Forelimb muscle (tissue), 1 donor: ENCODE measurements at regions not wholly inside any gene's neighbourhood (a gene's known extent, or its start where the extent isn't known, plus 50 kb on each side); places are given as distances from the start of the nearest gene placed in this dataset.
"Not testable (repeated sequence)": the region's sequence is repeated elsewhere in the genome, so short reads cannot be mapped to it uniquely, and the experiment has no call there.

Experiments used
- DNase-seq: peaks from one replicate; pipeline ENCODE4 v3.0.0-alpha.2; 2013; ENCODE audit warnings: low read depth

- DNase-seq = no peak
Measured at GRCh38 chr3:110323349-110323748, 748.3 kb upstream of the NECTIN3 start.

GRCh38 chr3:110324171-110324705 lies 747.4 kb upstream of the NECTIN3 start:
- DNase-seq = no peak

- no peak for DNase-seq
Measured at GRCh38 chr3:110327870-110328269, 743.7 kb upstream of the NECTIN3 start.

DNA sequence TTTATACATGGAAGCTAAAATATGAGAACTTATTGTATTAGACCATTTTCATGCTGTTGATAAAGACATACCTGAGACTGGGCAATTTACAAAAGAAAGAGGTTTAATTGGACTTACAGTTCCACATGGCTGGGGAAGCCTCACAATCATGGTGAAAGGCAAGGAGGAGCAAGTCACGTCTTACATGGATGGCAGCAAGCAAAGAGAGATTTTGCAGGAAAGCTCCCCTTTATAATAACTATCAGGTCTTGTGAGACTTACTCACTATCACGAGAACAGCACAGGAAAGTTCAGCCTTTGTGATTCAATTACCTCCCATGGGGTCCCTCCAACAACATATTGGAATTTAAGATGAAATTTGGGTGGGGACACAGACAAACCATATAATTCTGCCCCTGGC lies 740.1 kb upstream of the NECTIN3 start:
- not testable (repeated sequence) for DNase-seq

- DNase-seq = no peak
Measured at GRCh38 chr3:110332629-110333028, 739.0 kb upstream of the NECTIN3 start.

DNA sequence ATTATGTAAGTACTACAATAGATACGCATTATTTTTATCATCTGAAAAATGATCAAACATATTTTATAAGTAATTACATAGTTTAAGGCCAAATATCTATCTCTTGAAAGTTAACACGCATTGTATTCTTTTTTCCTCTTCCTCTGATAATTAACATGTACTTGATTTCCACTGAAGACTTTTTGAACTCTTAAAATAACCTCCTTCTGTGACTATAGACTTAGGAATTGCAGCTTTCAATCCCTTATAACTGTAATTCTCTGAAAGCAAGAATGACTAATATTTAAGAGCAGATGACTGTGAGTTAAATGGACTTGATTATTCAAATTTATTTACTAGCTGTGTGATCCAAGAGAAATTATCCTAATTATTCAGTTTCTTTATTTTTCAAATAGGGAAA lies 730.6 kb upstream of the NECTIN3 start:
- no peak for DNase-seq

GRCh38 chr3:110343376-110343775 lies 728.2 kb upstream of the NECTIN3 start:
- no peak for DNase-seq

- DNase-seq = no peak
Measured at GRCh38 chr3:110343945-110344344, 727.7 kb upstream of the NECTIN3 start.

GRCh38 chr3:110344487-110344886 lies 727.1 kb upstream of the NECTIN3 start:
- no peak for DNase-seq

DNA sequence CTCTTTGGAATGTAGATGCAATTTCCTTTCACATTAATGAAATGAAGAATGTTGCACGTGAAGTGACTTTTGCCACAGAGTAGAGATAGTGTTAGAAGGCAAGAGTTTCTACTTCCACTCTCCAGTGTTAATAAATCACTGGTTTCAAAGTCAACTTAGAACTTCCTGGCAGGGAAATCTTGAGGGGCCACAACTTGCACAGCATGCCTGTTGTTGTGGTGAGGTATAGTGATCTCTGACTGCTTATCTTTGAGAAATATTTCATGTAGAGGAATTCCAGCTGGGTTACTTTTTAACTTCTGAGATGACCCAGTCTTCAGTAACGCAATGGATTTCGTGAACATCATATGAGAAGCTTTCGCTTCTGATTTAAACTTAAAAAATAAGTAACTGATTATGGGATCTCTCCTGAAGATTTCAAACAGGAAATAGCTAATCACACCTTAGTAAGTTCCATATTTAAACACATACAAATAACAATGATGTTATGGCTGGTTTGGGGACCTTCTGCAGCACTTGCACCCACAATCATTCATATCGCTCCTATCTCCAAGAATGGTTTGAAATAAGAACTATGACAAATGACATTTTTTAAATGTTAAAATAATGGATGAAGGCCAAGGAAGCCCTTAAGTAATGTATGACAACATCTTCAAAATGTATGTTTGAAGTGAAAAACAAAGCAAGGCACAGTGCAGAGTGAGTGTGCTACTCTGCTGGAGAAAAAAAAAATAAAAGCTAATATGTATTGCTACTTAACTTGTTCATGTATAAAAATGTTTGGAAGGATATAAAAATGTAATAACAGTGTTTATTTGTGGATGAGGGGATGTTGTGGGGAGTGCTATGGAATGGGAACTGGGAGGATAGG lies 726.5 kb upstream of the NECTIN3 start:
- no peak for DNase-seq

- no peak for DNase-seq
Measured at GRCh38 chr3:110349295-110349694, 722.3 kb upstream of the NECTIN3 start.

GRCh38 chr3:110352841-110353604 lies 718.6 kb upstream of the NECTIN3 start:
- no peak for DNase-seq

GRCh38 chr3:110362751-110363150 lies 708.9 kb upstream of the NECTIN3 start:
- no peak for DNase-seq

GRCh38 chr3:110367289-110367688 lies 704.3 kb upstream of the NECTIN3 start:
- DNase-seq = not testable (repeated sequence)

- DNase-seq = no peak
Measured at GRCh38 chr3:110375751-110376518, 695.7 kb upstream of the NECTIN3 start.

DNA sequence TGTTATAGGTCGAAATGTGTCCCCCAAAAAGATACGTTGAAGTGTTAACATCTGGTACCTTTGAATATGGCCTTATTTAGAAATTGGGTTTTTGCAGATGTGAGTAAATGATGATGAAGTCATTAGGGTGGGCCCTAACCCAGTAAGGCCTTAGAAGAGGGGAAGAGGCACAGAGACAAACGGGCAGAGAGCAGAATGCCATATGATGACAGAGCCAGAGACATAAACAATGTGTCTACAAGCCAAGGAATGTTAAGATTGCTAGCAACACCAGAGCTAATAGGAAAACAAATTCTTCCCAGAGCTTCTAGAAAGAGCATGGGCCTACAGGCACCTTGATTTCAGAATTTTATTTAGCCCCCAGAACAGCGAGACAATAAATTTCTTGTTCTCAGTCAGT lies 693.1 kb upstream of the NECTIN3 start:
- no peak for DNase-seq

DNA sequence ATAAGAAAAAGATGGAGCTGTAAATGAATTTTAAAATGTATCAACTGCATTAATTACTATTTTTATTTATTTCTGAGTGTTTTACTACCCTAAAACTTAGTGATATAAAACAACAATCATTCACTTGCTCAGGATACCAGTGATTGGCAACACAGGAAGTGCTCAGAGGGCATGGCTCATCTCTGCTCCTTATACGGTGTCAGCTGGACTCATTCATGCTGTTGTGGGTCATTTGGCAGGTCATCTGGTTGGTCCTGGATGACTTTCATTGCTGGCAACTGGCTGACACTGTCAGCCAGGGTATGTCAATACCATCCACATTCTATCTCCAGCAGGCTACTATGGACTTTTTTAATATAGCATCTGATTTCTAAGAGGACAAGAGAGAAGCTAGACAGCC lies 689.6 kb upstream of the NECTIN3 start:
- DNase-seq = no peak

GRCh38 chr3:110383356-110383755 lies 688.3 kb upstream of the NECTIN3 start:
- no peak for DNase-seq

GRCh38 chr3:110384601-110385000 lies 687.0 kb upstream of the NECTIN3 start:
- DNase-seq = no peak

DNA sequence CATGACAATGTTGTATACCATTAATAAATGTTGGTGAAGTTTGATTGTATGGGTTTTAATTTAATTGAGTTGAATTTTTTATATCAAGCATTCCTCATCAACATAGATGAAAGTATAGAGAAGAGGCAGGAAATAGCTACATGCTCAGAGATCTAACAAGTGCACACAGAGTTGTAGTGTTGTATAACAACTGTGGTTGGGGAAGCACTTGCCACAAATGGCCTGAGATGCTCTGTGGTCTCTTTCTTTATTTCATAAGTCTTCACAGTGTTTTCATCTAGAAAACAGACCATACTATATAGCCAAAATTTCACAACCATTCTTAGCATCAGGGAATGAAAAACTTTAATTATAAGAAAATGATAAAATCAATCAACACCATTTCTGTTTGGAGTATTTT lies 682.6 kb upstream of the NECTIN3 start:
- no peak for DNase-seq

- no peak for DNase-seq
Measured at GRCh38 chr3:110390372-110390771, 681.2 kb upstream of the NECTIN3 start.

- no peak for DNase-seq
Measured at GRCh38 chr3:110391042-110391441, 680.6 kb upstream of the NECTIN3 start.
